ENCODE measurements at regions not wholly inside any gene's neighbourhood (a gene's known extent, or its start where the extent isn't known, plus 50 kb on each side); places are given as distances from the start of the nearest gene placed in this dataset.
"Not testable (repeated sequence)": the region's sequence is repeated elsewhere in the genome, so short reads cannot be mapped to it uniquely, and the experiment has no call there.

DNA sequence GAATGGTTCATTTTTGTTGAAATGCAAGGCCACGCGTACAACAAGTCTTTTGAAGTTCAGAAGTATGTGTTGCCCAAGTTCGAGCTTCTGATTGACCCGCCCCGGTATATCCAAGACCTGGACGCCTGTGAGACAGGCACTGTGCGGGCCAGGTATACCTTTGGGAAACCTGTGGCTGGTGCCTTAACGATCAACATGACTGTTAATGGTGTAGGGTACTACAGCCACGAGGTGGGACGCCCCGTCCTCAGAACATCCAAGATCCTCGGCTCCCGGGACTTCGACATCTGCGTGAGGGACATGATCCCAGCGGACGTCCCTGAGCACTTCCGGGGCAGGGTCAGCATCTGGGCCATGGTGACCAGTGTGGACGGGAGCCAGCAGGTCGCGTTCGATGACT lies 1246.9 kb upstream of the PHF14 start:
- DNase-seq = not testable (repeated sequence)

- DNase-seq = not testable (repeated sequence)
These were observed 1246.2 kb upstream of the PHF14 start for GRCh38 chr7:9727467-9727869.

GRCh38 chr7:9728014-9728657 lies 1245.5 kb upstream of the PHF14 start:
- not testable (repeated sequence) for DNase-seq

- no peak for DNase-seq
These were observed 1221.6 kb upstream of the PHF14 start for GRCh38 chr7:9752033-9752432.

GRCh38 chr7:9761224-9761623 lies 1212.4 kb upstream of the PHF14 start:
- no peak for DNase-seq

- no peak for DNase-seq
These were observed 1196.8 kb upstream of the PHF14 start for GRCh38 chr7:9776900-9777299.

DNA sequence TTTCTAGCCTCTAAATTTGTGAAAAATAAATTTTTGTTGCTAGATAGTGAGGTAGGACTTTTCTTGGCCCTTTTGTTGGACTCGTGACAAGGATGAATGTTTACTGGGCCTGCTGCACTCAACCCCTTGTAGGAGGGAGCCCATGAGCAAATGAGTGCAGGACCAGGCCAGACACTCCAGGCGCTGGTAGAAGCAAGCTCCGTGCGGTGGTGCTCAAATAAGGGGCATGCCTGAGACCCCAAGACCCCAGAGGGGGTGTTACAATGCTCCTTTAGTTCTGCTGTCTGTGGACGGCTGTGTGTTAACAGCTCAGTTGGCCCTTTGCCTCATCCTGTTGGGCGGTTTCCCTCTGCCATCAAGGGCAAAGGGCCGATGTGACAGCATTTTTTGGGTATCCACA lies 1195.3 kb upstream of the PHF14 start:
- no peak for DNase-seq

DNA sequence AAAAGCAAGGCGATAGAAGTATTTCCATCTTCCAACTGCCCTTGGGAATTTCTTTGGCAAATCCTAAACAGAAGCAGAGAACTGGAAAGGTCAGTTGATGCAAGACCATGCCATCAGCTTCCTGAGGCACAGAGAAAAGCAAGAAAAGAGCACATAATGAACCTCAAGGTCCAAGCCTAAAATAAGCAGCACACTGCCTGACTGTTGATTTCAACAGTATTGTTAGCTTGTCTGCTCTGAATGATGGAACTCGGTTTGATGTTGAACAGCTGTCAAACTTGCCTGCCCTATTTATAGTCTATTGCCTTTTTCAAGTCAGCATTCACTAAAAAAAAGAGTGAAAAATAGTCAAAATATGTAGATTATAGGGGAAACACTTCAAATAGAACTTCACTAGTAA lies 1192.0 kb upstream of the PHF14 start:
- no peak for DNase-seq

DNA sequence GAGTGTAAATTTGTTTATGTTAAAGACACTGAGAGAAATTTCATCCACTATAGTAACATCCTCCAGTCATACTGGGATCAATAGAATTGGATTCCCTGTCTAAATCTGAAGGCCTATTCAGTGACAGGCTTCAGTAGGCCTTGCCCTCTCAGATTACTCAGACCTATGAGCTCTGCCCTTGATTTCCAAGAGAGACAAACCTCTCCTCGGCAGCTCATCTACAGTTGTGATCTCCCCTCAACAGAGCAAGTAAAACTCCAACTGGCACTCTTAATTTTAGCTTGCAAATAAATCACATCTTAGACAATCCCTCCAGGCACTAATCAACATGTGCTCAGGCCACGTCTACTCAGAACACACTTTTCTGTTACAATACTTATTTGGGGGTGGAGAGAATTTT lies 1191.4 kb upstream of the PHF14 start:
- no peak for DNase-seq

- DNase-seq = no peak
These were observed 1188.5 kb upstream of the PHF14 start for GRCh38 chr7:9785211-9785610.

- no peak for DNase-seq
These were observed 1177.4 kb upstream of the PHF14 start for GRCh38 chr7:9796241-9796640.

GRCh38 chr7:9822458-9823290 lies 1151.0 kb upstream of the PHF14 start:
- no peak for DNase-seq

- peak; percentile 33 for DNase-seq
These were observed 1138.5 kb upstream of the PHF14 start for GRCh38 chr7:9835199-9835598.

DNA sequence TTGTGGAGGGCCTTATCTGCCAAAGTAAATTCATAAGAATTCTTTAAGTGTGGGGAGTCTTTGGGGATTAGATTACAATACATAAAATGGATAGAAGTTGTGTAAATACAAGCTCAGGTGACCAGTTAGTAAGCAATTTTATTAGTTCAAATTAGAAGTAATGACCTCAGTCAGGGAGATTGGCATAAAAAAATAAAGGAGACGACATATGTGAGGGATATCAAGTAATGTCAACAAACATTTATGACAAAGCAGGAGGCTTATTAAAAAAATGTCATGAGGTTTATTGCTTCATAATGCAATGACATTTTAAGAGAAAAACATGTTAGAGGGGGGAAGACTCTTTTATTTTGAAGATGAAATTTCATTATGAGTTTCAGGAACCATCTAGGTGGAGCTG lies 1137.0 kb upstream of the PHF14 start:
- DNase-seq = no peak

GRCh38 chr7:9842301-9842700 lies 1131.4 kb upstream of the PHF14 start:
- no peak for DNase-seq

GRCh38 chr7:9846902-9847301 lies 1126.8 kb upstream of the PHF14 start:
- no peak for DNase-seq

DNA sequence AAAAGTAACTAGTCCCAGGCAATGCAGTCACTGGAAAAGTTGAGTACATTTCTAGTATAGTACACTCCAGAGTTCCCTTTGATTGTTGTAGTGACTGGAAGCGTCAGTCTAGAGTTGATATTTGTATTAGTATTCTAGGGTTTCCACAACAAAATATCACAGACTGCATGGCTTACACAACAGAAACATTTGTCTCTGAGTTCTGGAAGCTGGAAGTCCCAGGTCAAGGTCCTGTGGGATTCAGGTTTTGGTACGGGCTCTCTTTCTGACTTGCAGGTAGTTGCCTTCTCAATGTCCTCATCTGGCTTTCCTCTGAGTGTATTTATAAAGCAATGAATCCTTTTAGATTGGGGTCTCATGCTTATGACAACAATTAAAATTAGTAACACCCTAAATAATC lies 1119.1 kb upstream of the PHF14 start:
- DNase-seq = no peak

- DNase-seq = no peak
These were observed 1117.0 kb upstream of the PHF14 start for GRCh38 chr7:9856668-9857067.

- DNase-seq = no peak
These were observed 1110.1 kb upstream of the PHF14 start for GRCh38 chr7:9863545-9863944.

GRCh38 chr7:9869151-9869550 lies 1104.5 kb upstream of the PHF14 start:
- no peak for DNase-seq

- DNase-seq = no peak
These were observed 1104.1 kb upstream of the PHF14 start for GRCh38 chr7:9869566-9869965.

- no peak for DNase-seq
These were observed 1103.0 kb upstream of the PHF14 start for GRCh38 chr7:9870674-9871073.

- no peak for DNase-seq
These were observed 1099.5 kb upstream of the PHF14 start for GRCh38 chr7:9874182-9874581.

GRCh38 chr7:9876053-9876452 lies 1097.6 kb upstream of the PHF14 start:
- no peak for DNase-seq

GRCh38 chr7:9889554-9889953 lies 1084.1 kb upstream of the PHF14 start:
- no peak for DNase-seq
